GM23338 (cell line): ENCODE measurements at regions not wholly inside any gene's neighbourhood (a gene's known extent, or its start where the extent isn't known, plus 50 kb on each side); places are given as distances from the start of the nearest gene placed in this dataset.
"Not testable (repeated sequence)": the region's sequence is repeated elsewhere in the genome, so short reads cannot be mapped to it uniquely, and the experiment has no call there.

Source experiments
- CREB1 ChIP-seq: fragments of 250-450 bp; sonication (Bioruptor Pico); IDR thresholded peaks from 2 replicates; pipeline ENCODE4 v1.5.0; 2020; ENCODE audit warnings: low read depth, mild to moderate bottlenecking, moderate library complexity
- EZH2 ChIP-seq: fragments of 200-600 bp; sonication (generic); IDR thresholded peaks from one replicate; pipeline ENCODE4 v1.8.0; 2017; ENCODE audit warnings: antibody characterized with exemption, mild to moderate bottlenecking, low read depth; ENCODE audit not compliant: unreplicated experiment
- EZH2phosphoT487 ChIP-seq: fragments of 200-600 bp; sonication (generic); IDR thresholded peaks from one replicate; pipeline ENCODE4 v1.8.1; 2018; ENCODE audit warnings: antibody characterized with exemption; ENCODE audit not compliant: unreplicated experiment
- JUNB ChIP-seq: IDR thresholded peaks from one replicate; pipeline ENCODE4 v1.6.1; 2016; ENCODE audit warnings: antibody characterized with exemption; ENCODE audit not compliant: unreplicated experiment
- POLR2AphosphoS5 ChIP-seq: IDR thresholded peaks from 2 replicates; pipeline ENCODE4 v1.6.1; 2016; ENCODE audit warnings: antibody characterized with exemption, low read depth
- STAT1 ChIP-seq: IDR thresholded peaks from one replicate; pipeline ENCODE4 v1.6.1; 2016; ENCODE audit warnings: antibody characterized with exemption; ENCODE audit not compliant: unreplicated experiment
- TF ChIP-seq, protein P1 (sequence below), 2 experiments: fragments of 200-600 bp in 1 of 2; sonication (generic) in 1 of 2; conservative IDR thresholded peaks; 2 replicates each; pipeline versions ENCODE4 v1.5.1 to v1.6.1; 2016 to 2017; ENCODE audit warnings: antibody characterized with exemption in 2 of 2, low read depth in 2 of 2, mild to moderate bottlenecking in 2 of 2, moderate library complexity in 1 of 2
- TF ChIP-seq, protein P2 (sequence below): IDR thresholded peaks from one replicate; pipeline ENCODE4 v1.6.1; 2018; ENCODE audit warnings: antibody characterized with exemption; ENCODE audit not compliant: unreplicated experiment
- TF ChIP-seq, protein P3 (sequence below): IDR thresholded peaks from 2 replicates; pipeline ENCODE4 v1.6.1; 2016; ENCODE audit warnings: antibody characterized with exemption

DNA sequence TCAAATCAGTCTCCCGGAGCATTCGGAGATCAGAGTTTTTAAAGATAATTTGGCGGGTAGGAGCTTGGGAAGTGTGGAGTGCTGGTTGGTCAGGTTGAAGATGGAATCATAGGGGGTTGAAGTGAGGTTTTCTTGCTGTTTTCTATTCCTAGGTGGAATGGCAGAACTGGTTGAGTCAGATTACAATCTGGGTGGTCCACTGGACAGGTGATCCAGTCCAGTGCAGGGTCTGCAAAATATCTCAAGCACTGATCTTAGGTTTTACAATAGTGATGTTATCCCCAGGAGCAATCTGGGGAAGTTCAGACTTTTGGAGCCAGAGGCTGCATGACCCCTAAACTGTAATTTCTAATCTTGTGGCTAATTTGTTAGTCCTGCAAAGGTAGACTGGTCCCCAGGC is 416.4 kb upstream of the MAGEB16 start:
- TF ChIP-seq EZH2phosphoT487; POLR2AphosphoS5; EZH2; STAT1; CREB1 (CRISPR knock-in tag); JUNB: not testable (repeated sequence)
- TF ChIP-seq, protein P1, sequence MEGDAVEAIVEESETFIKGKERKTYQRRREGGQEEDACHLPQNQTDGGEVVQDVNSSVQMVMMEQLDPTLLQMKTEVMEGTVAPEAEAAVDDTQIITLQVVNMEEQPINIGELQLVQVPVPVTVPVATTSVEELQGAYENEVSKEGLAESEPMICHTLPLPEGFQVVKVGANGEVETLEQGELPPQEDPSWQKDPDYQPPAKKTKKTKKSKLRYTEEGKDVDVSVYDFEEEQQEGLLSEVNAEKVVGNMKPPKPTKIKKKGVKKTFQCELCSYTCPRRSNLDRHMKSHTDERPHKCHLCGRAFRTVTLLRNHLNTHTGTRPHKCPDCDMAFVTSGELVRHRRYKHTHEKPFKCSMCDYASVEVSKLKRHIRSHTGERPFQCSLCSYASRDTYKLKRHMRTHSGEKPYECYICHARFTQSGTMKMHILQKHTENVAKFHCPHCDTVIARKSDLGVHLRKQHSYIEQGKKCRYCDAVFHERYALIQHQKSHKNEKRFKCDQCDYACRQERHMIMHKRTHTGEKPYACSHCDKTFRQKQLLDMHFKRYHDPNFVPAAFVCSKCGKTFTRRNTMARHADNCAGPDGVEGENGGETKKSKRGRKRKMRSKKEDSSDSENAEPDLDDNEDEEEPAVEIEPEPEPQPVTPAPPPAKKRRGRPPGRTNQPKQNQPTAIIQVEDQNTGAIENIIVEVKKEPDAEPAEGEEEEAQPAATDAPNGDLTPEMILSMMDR (conservative IDR thresholded peaks at IDR 0.05; ENCODE audit: low read depth in 2 of 2) = not testable (repeated sequence)
- TF ChIP-seq, protein P2, sequence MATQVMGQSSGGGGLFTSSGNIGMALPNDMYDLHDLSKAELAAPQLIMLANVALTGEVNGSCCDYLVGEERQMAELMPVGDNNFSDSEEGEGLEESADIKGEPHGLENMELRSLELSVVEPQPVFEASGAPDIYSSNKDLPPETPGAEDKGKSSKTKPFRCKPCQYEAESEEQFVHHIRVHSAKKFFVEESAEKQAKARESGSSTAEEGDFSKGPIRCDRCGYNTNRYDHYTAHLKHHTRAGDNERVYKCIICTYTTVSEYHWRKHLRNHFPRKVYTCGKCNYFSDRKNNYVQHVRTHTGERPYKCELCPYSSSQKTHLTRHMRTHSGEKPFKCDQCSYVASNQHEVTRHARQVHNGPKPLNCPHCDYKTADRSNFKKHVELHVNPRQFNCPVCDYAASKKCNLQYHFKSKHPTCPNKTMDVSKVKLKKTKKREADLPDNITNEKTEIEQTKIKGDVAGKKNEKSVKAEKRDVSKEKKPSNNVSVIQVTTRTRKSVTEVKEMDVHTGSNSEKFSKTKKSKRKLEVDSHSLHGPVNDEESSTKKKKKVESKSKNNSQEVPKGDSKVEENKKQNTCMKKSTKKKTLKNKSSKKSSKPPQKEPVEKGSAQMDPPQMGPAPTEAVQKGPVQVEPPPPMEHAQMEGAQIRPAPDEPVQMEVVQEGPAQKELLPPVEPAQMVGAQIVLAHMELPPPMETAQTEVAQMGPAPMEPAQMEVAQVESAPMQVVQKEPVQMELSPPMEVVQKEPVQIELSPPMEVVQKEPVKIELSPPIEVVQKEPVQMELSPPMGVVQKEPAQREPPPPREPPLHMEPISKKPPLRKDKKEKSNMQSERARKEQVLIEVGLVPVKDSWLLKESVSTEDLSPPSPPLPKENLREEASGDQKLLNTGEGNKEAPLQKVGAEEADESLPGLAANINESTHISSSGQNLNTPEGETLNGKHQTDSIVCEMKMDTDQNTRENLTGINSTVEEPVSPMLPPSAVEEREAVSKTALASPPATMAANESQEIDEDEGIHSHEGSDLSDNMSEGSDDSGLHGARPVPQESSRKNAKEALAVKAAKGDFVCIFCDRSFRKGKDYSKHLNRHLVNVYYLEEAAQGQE = not testable (repeated sequence)
- TF ChIP-seq, protein P3, sequence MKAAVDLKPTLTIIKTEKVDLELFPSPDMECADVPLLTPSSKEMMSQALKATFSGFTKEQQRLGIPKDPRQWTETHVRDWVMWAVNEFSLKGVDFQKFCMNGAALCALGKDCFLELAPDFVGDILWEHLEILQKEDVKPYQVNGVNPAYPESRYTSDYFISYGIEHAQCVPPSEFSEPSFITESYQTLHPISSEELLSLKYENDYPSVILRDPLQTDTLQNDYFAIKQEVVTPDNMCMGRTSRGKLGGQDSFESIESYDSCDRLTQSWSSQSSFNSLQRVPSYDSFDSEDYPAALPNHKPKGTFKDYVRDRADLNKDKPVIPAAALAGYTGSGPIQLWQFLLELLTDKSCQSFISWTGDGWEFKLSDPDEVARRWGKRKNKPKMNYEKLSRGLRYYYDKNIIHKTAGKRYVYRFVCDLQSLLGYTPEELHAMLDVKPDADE = not testable (repeated sequence)
